Thyroid gland (tissue), 4 donors: ENCODE measurements at regions not wholly inside any gene's neighbourhood (a gene's known extent, or its start where the extent isn't known, plus 50 kb on each side); places are given as distances from the start of the nearest gene placed in this dataset.

Experiments
- DNase-seq, 2 donors: peaks; one replicate each; pipeline ENCODE4 v3.0.0-alpha.2; 2019
- H3K27ac ChIP-seq, 3 donors: fragments of 200-600 bp; sonication (generic); 1 replicate in 2 of 3; 2 replicates in 1 of 3; pipeline ENCODE4 v1.5.1; 2016 to 2019; ENCODE audit warnings: mild to moderate bottlenecking in 1 of 3, moderate library complexity in 1 of 3
- H3K27me3 ChIP-seq: fragments of 200-600 bp; sonication (generic); one replicate; pipeline ENCODE4 v1.5.1; 2019
- H3K36me3 ChIP-seq, 2 donors: fragments of 200-600 bp; sonication (generic); one replicate each; pipeline ENCODE4 v1.5.1; 2016 to 2019
- H3K4me1 ChIP-seq, 2 donors: fragments of 200-600 bp; sonication (generic); one replicate each; pipeline ENCODE4 v1.5.1; 2017 to 2019
- H3K4me3 ChIP-seq, 3 donors: fragments of 200-600 bp; sonication (generic); replicated peaks in 1 of 3; 1 replicate in 2 of 3; 2 replicates in 1 of 3; pipeline ENCODE4 v1.5.1; 2016; ENCODE audit warnings: mild to moderate bottlenecking in 1 of 3
- H3K9me3 ChIP-seq: fragments of 200-600 bp; sonication (generic); one replicate; pipeline ENCODE4 v1.5.1; 2017
- POLR2A ChIP-seq, 2 donors: fragments of 450-650 bp; IDR thresholded peaks; one replicate each; pipeline ENCODE4 v1.6.1; 2017; ENCODE audit warnings: antibody characterized with exemption in 2 of 2, mild to moderate bottlenecking in 2 of 2, moderate library complexity in 1 of 2
- WGBS, 2 donors: methylation state at CpG; one replicate each; pipeline ENCODE4 v1.1.5; 2017; 5-methylcytosine and 5-hydroxymethylcytosine counted together
- intact Hi-C: fragments of 100-400 bp; cut with DNase I; formaldehyde crosslinking; loops from one replicate; pipeline ENCODE4 v1.15.1; 2023
- TF ChIP-seq, protein P1 (sequence below), 6 experiments: fragments of 200-600 bp in 3 of 6; fragments of 450-650 bp in 3 of 6; sonication (generic) in 3 of 6; IDR thresholded peaks; one replicate each; pipeline ENCODE4 v1.5.1; 2016 to 2019; ENCODE audit warnings: antibody characterized with exemption in 6 of 6, mild to moderate bottlenecking in 2 of 6, inconsistent platforms in 1 of 6, moderate library complexity in 1 of 6

DNA sequence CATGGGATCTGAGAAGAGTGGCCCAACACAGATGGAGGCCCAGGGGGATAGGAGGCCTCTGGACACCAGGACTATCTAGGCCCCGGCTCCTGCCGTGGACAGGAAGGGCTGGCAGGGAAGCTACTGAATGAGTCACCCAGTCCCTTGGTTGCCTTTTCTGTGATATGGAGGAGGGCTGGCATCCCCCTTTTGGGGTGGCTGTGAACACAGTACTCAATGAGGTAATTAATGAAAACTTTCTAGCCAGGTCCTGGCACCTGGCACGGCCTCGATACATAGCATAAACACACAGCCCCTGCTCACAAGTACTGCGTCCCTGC lies 163.2 kb downstream of the CHST1 start:
- Histone ChIP-seq H3K36me3 (no peaks in the 10 kb centered on the region), H3K27ac (no peak overlapping the region), H3K4me3 (no peak overlapping the region), H3K4me1 (no peaks in the 10 kb centered on the region), H3K27me3 (no peaks in the 10 kb centered on the region), H3K9me3 (no peaks in the 10 kb centered on the region)
- TF ChIP-seq, protein P1, sequence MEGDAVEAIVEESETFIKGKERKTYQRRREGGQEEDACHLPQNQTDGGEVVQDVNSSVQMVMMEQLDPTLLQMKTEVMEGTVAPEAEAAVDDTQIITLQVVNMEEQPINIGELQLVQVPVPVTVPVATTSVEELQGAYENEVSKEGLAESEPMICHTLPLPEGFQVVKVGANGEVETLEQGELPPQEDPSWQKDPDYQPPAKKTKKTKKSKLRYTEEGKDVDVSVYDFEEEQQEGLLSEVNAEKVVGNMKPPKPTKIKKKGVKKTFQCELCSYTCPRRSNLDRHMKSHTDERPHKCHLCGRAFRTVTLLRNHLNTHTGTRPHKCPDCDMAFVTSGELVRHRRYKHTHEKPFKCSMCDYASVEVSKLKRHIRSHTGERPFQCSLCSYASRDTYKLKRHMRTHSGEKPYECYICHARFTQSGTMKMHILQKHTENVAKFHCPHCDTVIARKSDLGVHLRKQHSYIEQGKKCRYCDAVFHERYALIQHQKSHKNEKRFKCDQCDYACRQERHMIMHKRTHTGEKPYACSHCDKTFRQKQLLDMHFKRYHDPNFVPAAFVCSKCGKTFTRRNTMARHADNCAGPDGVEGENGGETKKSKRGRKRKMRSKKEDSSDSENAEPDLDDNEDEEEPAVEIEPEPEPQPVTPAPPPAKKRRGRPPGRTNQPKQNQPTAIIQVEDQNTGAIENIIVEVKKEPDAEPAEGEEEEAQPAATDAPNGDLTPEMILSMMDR (IDR thresholded peaks at IDR 0.05) = no peak
- no peak for TF ChIP-seq POLR2A (IDR thresholded peaks at IDR 0.05)
- DNase-seq = no peak
- intact Hi-C loops = no loop called here
- WGBS, 2 donors = 70 to 87% methylated on average over 5 of the region's 5 CpGs

DNA sequence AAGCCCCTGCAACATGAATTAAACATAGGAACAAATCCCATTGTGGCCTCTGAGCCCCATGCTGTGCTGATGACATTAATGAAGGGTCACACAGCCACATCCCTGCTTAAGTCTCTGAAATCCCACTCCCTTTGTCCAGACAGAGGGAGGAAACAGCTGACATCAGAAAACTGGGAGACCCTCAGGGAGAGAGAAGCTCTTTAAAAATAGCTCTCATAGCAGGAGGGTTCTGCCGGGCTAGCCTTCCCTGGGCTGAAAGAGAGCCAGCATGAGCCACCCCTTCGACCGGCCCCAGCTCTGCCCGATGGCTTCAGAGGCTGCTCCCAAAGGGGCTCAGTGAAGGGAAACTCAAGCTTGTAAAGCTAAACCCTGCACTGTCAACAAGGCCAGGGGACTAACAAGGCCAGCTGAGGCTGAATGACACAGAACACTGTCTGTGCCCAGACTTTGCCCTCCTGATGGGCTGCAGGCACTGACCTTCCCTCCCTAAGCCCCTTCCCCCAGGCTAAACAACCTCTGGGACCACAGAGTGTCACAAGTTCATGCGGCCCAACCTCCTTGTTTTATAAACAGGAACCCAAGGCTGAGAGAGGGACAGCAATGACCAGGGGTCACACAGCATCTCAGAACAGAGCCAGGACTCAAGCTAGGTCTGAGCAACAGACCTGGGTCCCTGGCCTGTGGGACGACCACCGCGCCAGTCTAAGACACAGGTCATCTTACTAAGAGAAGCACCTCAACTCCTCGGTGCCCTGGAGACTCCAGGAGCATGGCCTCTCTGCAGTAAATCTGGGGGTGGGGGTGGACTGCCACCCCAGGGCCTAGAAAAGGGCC lies 163.8 kb downstream of the CHST1 start:
- DNase-seq = no peak
- no peaks in the 10 kb centered on the region for H3K9me3 ChIP-seq
- H3K36me3 ChIP-seq = no peaks in the 10 kb centered on the region
- WGBS, 2 donors = 54 to 66% methylated on average over 4 to 9 of the region's 9 CpGs
- H3K4me3 ChIP-seq = no peak overlapping the region
- H3K27me3 ChIP-seq = no peaks in the 10 kb centered on the region
- H3K27ac ChIP-seq = no peak overlapping the region
- no peak for TF ChIP-seq POLR2A (IDR thresholded peaks at IDR 0.05)
- TF ChIP-seq, protein P1 (IDR thresholded peaks at IDR 0.05) = no peak
- intact Hi-C loops = no loop called here
- no peaks in the 10 kb centered on the region for H3K4me1 ChIP-seq

DNA sequence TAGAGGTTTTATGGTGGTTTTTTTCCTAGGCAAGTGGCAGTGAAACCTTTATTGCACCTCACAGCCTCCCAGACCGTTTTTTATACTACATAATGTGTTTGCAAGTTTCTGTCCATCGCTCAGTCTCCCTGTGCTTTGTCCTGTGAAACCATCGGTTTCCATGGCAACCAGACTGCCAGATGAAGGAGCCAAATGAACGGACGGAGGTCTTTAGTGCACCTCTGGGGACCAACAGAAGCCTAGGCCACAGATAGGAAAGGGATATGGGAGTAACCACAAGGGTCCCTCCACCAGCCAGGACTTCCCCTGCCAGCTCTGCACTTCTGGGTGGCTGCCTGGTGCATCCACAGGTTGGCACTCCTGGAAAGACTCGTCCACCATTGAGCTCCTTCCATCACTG lies 165.0 kb downstream of the CHST1 start:
- 70 to 77% methylated on average over 6 of the region's 6 CpGs for WGBS, 2 donors

GRCh38 chr11:45494738-45495137 lies 170.7 kb downstream of the CHST1 start:
- no peaks in the 10 kb centered on the region for H3K27me3 ChIP-seq
- no peaks in the 10 kb centered on the region for H3K9me3 ChIP-seq
- H3K27ac ChIP-seq = no peak overlapping the region
- H3K36me3 ChIP-seq = no peaks in the 10 kb centered on the region
- no peaks in the 10 kb centered on the region for H3K4me1 ChIP-seq
- no peak overlapping the region for H3K4me3 ChIP-seq
- no peak for TF ChIP-seq POLR2A (IDR thresholded peaks at IDR 0.05)
- TF ChIP-seq, protein P1 (IDR thresholded peaks at IDR 0.05) = no peak
- intact Hi-C loops = no loop called here
- no peak for DNase-seq
- WGBS, 2 donors = 100% methylated on average over 2 of the region's 2 CpGs

More for the DNA sequence above, 165.0 kb downstream of the CHST1 start:
- Histone ChIP-seq H3K27ac (no peak overlapping the region), H3K36me3 (no peaks in the 10 kb centered on the region), H3K9me3 (no peaks in the 10 kb centered on the region), H3K27me3 (no peaks in the 10 kb centered on the region), H3K4me1 (no peaks in the 10 kb centered on the region), H3K4me3 (no peak overlapping the region)
- TF ChIP-seq, protein P1 (IDR thresholded peaks at IDR 0.05) = no peak
- intact Hi-C loops = no loop called here
- no peak for DNase-seq

- no peaks in the 10 kb centered on the region for H3K36me3 ChIP-seq
- no peaks in the 10 kb centered on the region for H3K27me3 ChIP-seq
- TF ChIP-seq POLR2A (IDR thresholded peaks at IDR 0.05) = no peak
- TF ChIP-seq, protein P1 (IDR thresholded peaks at IDR 0.05) = no peak
- H3K4me1 ChIP-seq = no peaks in the 10 kb centered on the region
- DNase-seq = no peak
- no peak overlapping the region for H3K4me3 ChIP-seq
- intact Hi-C loops = no loop called here
- no peak overlapping the region for H3K27ac ChIP-seq
- WGBS, 2 donors = 38 to 40% methylated on average over 7 of the region's 7 CpGs
- H3K9me3 ChIP-seq = no peaks in the 10 kb centered on the region
Observed at GRCh38 chr11:45489281-45489905, 176.0 kb downstream of the CHST1 start.
